PC-9 (cell line): ENCODE measurements at regions not wholly inside any gene's neighbourhood (a gene's known extent, or its start where the extent isn't known, plus 50 kb on each side); places are given as distances from the start of the nearest gene placed in this dataset.

Source experiments
- EZH2 ChIP-seq: fragments of 200-600 bp; sonication (generic); IDR thresholded peaks from 2 replicates; pipeline ENCODE4 v1.8.0; 2017; ENCODE audit warnings: antibody characterized with exemption, low read depth
- TF ChIP-seq, protein P1 (sequence below): fragments of 200-600 bp; sonication (generic); conservative IDR thresholded peaks from 2 replicates; pipeline ENCODE4 v1.6.1; 2017; ENCODE audit warnings: mixed run types, antibody characterized with exemption, mild to moderate bottlenecking, moderate library complexity

DNA sequence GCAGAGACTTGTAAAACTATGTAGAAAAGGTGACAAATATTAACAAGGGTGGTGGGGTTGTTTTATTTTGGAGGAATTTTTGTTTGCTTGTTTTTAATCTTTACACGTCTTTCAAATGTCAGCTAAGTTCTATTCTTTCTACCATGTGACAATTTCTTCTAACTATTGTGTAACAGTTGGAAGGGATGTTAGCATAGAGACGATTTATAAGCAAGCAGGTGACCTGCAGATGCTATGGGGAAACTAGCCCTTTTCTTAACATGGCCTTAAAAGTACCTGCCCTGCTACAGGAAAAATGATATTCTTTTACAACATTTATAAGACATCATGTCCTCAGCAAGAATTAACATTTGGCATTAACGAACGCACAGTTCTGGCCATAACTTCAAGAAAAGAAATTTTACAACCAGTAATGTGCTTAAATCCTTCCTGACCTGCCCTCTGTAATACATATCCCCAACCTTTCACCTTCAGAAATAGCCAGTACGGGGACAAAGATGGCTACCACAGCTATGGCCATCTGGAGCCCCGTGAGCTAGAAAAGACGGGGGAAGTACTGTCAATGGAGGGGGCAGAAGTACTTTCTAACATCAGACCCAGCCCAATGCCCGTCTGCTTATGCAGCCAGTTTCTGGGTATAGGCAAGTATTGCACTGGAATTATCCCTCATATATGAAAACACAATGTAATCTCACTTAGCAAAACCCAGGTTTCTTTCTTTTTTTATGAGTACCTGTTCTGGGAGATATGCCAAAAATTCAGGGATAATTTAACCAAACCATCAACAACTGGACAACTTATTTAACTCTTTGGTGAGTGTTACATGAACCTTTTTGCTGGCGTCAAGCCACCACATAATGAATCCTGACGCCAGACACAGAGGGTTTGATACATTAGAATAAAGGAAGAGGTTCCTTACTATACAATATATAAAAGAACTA, 67.7 kb upstream of the NR2F2 start:
- TF ChIP-seq, protein P1, sequence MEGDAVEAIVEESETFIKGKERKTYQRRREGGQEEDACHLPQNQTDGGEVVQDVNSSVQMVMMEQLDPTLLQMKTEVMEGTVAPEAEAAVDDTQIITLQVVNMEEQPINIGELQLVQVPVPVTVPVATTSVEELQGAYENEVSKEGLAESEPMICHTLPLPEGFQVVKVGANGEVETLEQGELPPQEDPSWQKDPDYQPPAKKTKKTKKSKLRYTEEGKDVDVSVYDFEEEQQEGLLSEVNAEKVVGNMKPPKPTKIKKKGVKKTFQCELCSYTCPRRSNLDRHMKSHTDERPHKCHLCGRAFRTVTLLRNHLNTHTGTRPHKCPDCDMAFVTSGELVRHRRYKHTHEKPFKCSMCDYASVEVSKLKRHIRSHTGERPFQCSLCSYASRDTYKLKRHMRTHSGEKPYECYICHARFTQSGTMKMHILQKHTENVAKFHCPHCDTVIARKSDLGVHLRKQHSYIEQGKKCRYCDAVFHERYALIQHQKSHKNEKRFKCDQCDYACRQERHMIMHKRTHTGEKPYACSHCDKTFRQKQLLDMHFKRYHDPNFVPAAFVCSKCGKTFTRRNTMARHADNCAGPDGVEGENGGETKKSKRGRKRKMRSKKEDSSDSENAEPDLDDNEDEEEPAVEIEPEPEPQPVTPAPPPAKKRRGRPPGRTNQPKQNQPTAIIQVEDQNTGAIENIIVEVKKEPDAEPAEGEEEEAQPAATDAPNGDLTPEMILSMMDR = no peak
- TF ChIP-seq EZH2 = no peak
